NB4 (cell line): ENCODE measurements at regions not wholly inside any gene's neighbourhood (a gene's known extent, or its start where the extent isn't known, plus 50 kb on each side); places are given as distances from the start of the nearest gene placed in this dataset.

Source experiments
- DNase-seq: peaks from one replicate; pipeline ENCODE4 v3.0.0; 2010; ENCODE audit warnings: low read depth
- H3K4me3 ChIP-seq: one replicate; pipeline ENCODE4 v1.5.1; 2011; ENCODE audit warnings: mild to moderate bottlenecking, low read depth, low read length, moderate library complexity
- MYC ChIP-seq: IDR thresholded peaks from 2 replicates; pipeline ENCODE4 v1.6.1; 2011; ENCODE audit warnings: low read depth, low read length
- POLR2A ChIP-seq: IDR thresholded peaks from 2 replicates; pipeline ENCODE4 v1.6.1; 2011; ENCODE audit warnings: mild to moderate bottlenecking; ENCODE audit not compliant: insufficient read length; ENCODE audit errors: extremely low read depth
- TF ChIP-seq, protein P1 (sequence below): IDR thresholded peaks from 2 replicates; pipeline ENCODE4 v1.6.1; 2011; ENCODE audit warnings: low read depth, low read length
- TF ChIP-seq, protein P2 (sequence below): IDR thresholded peaks from one replicate; pipeline ENCODE4 v1.5.1; 2012; ENCODE audit warnings: low read depth, low read length

DNA sequence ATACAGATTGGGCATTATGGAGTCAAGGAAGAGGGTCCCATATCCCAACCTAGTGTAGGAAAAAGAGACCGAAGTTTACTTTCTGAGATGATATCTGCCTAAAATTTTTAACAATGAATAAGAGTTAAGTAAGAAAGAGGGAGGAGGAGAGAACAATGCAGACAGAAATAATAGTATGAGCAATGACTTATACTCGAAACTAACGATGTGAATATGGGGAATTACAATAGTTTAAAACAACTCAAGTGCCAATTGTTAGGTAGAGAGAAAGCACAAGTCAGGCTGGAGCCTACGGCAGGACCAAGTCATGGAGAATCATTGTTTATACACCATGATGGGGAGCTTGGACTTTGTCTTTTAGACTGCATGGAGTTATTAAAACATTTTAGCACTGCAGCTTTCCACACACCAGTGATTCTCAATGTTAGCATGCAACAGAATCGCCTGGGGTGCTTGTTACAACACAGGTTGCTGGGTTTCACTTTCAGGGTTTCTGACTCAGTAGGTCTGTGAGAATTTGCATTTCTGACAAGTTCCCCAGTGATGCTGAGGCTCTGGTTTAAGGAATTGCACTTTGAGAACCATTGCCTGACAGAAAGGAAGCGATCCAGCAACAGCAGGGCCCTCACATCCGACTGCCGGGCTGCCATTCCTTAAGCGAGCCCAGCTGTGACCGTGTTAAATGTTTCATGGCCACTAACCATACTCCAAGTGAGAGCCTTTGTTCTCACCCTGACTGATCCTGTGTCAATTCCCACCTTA is 511.2 kb downstream of the DCDC2C start:
- DNase-seq: no peak

DNA sequence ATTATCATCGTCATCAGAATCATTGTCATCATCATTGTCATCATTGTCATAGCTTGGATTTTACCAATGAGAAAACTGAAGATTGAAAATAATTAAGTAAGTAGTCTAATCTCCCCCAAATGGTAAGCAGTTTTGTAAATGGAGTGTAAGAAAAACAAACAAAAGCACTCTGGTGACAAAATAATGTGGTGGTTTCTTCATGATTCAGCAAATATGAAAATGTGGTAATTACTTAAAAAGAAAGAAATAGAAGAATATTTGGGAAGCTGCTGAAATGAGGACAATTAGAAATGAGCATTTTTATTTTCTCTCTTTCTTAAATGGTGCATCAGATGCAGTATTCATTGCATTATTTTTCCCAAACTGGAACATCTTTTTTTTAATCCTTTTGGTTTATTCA is 514.4 kb downstream of the DCDC2C start:
- no peak for DNase-seq
- no peak for TF ChIP-seq POLR2A
- TF ChIP-seq, protein P1, sequence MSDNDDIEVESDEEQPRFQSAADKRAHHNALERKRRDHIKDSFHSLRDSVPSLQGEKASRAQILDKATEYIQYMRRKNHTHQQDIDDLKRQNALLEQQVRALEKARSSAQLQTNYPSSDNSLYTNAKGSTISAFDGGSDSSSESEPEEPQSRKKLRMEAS: no peak
- TF ChIP-seq MYC: no peak
- TF ChIP-seq, protein P2, sequence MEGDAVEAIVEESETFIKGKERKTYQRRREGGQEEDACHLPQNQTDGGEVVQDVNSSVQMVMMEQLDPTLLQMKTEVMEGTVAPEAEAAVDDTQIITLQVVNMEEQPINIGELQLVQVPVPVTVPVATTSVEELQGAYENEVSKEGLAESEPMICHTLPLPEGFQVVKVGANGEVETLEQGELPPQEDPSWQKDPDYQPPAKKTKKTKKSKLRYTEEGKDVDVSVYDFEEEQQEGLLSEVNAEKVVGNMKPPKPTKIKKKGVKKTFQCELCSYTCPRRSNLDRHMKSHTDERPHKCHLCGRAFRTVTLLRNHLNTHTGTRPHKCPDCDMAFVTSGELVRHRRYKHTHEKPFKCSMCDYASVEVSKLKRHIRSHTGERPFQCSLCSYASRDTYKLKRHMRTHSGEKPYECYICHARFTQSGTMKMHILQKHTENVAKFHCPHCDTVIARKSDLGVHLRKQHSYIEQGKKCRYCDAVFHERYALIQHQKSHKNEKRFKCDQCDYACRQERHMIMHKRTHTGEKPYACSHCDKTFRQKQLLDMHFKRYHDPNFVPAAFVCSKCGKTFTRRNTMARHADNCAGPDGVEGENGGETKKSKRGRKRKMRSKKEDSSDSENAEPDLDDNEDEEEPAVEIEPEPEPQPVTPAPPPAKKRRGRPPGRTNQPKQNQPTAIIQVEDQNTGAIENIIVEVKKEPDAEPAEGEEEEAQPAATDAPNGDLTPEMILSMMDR: no peak
- H3K4me3 ChIP-seq: no peak overlapping the region

More for the DNA sequence above, 511.2 kb downstream of the DCDC2C start:
- no peak overlapping the region for H3K4me3 ChIP-seq
- TF ChIP-seq POLR2A: no peak
- TF ChIP-seq, protein P2: no peak

DNA sequence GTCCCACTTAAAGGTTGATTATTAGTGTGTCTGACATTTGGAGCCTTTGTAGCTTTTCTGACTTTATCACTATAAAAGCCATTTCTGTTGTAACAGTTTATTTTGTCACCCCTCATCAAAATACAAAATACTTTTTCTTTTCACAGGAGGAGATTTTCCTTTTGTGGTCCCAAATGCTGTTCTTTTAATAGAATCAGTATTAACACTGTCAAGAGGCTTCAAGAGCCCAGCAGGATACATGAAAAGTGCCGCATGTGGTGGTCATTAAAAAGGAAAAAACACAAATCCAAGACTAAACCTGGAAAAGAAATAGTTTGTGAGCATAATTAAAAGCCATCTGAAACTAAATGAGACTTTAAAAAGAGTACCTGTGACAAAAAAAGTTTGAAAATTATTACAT is 515.7 kb downstream of the DCDC2C start:
- H3K4me3 ChIP-seq: no peak overlapping the region
- TF ChIP-seq MYC (no peak), POLR2A (no peak)
- TF ChIP-seq, protein P2: no peak
- TF ChIP-seq, protein P1: no peak

DNA sequence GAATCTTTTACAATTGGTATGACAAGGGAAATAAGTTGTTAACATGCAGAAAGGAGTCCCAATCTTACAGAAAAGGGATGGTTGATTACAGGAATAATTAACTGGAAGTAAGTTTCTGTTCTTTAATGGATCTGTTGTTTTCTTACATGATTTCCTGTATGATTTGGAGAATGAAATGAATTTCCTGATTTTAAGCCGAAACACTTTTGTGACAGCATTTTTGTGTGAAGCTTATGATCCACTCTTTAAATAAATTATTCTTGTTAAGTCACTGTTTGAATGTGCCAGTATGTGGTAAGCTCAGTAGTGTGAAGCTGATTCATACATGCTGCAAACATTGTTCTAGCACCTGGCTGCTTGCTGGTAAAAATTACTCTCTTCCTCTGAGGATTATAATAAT is 516.2 kb downstream of the DCDC2C start:
- no peak overlapping the region for H3K4me3 ChIP-seq
- DNase-seq: no peak
- TF ChIP-seq, protein P1: no peak
- TF ChIP-seq POLR2A: no peak
- TF ChIP-seq MYC: no peak
- TF ChIP-seq, protein P2: no peak

More for the DNA sequence above, 515.7 kb downstream of the DCDC2C start:
- no peak for DNase-seq

DNA sequence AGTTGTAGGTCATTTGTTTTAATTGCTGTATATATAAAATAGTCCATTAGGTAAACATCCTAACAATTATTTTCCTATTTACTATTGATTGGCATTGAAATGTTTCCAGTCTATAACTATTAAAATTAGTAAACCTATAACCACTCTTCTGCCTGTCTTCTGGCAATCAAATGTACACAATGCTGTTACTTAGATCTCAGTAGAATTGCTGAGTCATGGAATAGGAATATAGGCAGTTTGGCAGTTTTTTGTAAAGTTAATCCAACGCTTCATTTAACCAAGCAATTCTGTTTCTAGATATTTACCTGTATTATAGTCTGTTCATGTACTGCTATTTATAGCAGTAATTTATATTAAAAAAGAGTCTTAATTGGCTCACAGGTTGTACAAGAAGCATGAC is 518.1 kb downstream of the DCDC2C start:
- DNase-seq: no peak
- no peak for TF ChIP-seq POLR2A
- TF ChIP-seq, protein P1: no peak
- TF ChIP-seq, protein P2: no peak
- TF ChIP-seq MYC: no peak

More for the DNA sequence above, 518.1 kb downstream of the DCDC2C start:
- no peak overlapping the region for H3K4me3 ChIP-seq
